H1 (cell line): ENCODE measurements at regions not wholly inside any gene's neighbourhood (a gene's known extent, or its start where the extent isn't known, plus 50 kb on each side); places are given as distances from the start of the nearest gene placed in this dataset.

Experiments used
- CTCF ChIA-PET: fragments of 300-600 bp; sonication (Branson Sonifier 250); formaldehyde crosslinking; loops from one replicate; lab custom pipeline; 2021; ENCODE audit not compliant: partially characterized antibody; lab: Charles Lee
- POLR2A ChIA-PET: fragments of 300-600 bp; sonication (Branson Sonifier 250); formaldehyde crosslinking; loops from one replicate; lab custom pipeline; 2021; ENCODE audit warnings: inconsistent platforms; ENCODE audit not compliant: partially characterized antibody; lab: Charles Lee
- DNase-seq, 2 experiments: peaks; one replicate each; pipeline versions ENCODE4 v3.0.0 to v3.0.0-alpha.2; 2010 to 2022; ENCODE audit warnings: low spot score in 2 of 2, low read depth in 1 of 2, mixed read lengths in 1 of 2
- FAIRE-seq: peaks from 2 replicates; lab custom pipeline; 2011; peaks lifted over from hg19 to GRCh38; lab: Jason Lieb, UNC
- H2AFZ ChIP-seq: 2 replicates; pipeline ENCODE4 v1.8.1; 2012; ENCODE audit warnings: low read length, inconsistent platforms
- H2AK5ac ChIP-seq: 2 replicates; pipeline ENCODE4 v1.6.1; 2013; ENCODE audit warnings: low read depth, low read length
- H2BK120ac ChIP-seq: replicated peaks from 2 replicates; pipeline ENCODE3; 2013; ENCODE audit warnings: low read depth, low read length, inconsistent platforms
- H2BK12ac ChIP-seq: 2 replicates; pipeline ENCODE4 v1.6.1; 2013; ENCODE audit warnings: low read depth, low read length
- H2BK15ac ChIP-seq: 2 replicates; pipeline ENCODE4 v1.6.1; 2013; ENCODE audit warnings: low read length
- H2BK20ac ChIP-seq: 2 replicates; pipeline ENCODE4 v1.6.1; 2013; ENCODE audit warnings: low read length
- H2BK5ac ChIP-seq: 2 replicates; pipeline ENCODE4 v1.6.1; 2013; ENCODE audit warnings: low read depth, low read length
- H3K14ac ChIP-seq: 2 replicates; pipeline ENCODE4 v1.6.1; 2013; ENCODE audit warnings: inconsistent platforms; ENCODE audit not compliant: insufficient read length
- H3K18ac ChIP-seq: 2 replicates; pipeline ENCODE4 v1.6.1; 2013; ENCODE audit warnings: low read length; ENCODE audit errors: extremely low read depth
- H3K23ac ChIP-seq: 2 replicates; pipeline ENCODE4 v1.6.1; 2013; ENCODE audit warnings: inconsistent platforms; ENCODE audit not compliant: insufficient read length
- H3K23me2 ChIP-seq: 2 replicates; pipeline ENCODE4 v1.6.1; 2013; ENCODE audit warnings: low read depth, low read length
- H3K27ac ChIP-seq: 2 replicates; pipeline ENCODE4 v1.6.1; 2011; ENCODE audit warnings: low read depth, low read length, inconsistent platforms
- H3K27me3 ChIP-seq, 4 experiments: replicated peaks in 1 of 4; 1 replicate in 1 of 4; 2 replicates in 3 of 4; pipeline versions ENCODE4 v1.6.1 to v1.8.1; 2011 to 2013; ENCODE audit warnings: low read length in 3 of 4, mild to moderate bottlenecking in 3 of 4, inconsistent platforms in 2 of 4, mixed read lengths in 2 of 4, moderate library complexity in 1 of 4; ENCODE audit not compliant: control insufficient read depth in 3 of 4, insufficient read depth in 3 of 4; ENCODE audit errors: extremely low read depth in 1 of 4
- H3K36me3 ChIP-seq, 4 experiments: 2 replicates each; pipeline versions ENCODE4 v1.6.1 to v1.8.1; 2011 to 2013; ENCODE audit warnings: mild to moderate bottlenecking in 4 of 4, low read length in 3 of 4, moderate library complexity in 2 of 4, control low read depth in 1 of 4, inconsistent platforms in 1 of 4; ENCODE audit not compliant: insufficient read depth in 4 of 4, control insufficient read depth in 2 of 4
- H3K4ac ChIP-seq: replicated peaks from 2 replicates; pipeline ENCODE3; 2013; ENCODE audit warnings: low read length, low read depth, mixed read lengths, inconsistent platforms; ENCODE audit not compliant: insufficient read length
- H3K4me1 ChIP-seq, 4 experiments: replicated peaks in 1 of 4; 1 replicate in 1 of 4; 2 replicates in 3 of 4; pipeline versions ENCODE4 v1.6.1 to v1.8.1; 2011 to 2013; ENCODE audit warnings: low read length in 3 of 4, inconsistent platforms in 2 of 4, mixed read lengths in 1 of 4; ENCODE audit not compliant: insufficient read depth in 4 of 4, control insufficient read depth in 3 of 4
- H3K4me2 ChIP-seq, 2 experiments: 2 replicates each; pipeline versions ENCODE4 v1.6.1 to v1.8.1; 2011 to 2013; ENCODE audit warnings: low read depth in 2 of 2, low read length in 2 of 2, control low read depth in 1 of 2, inconsistent platforms in 1 of 2, mild to moderate bottlenecking in 1 of 2; ENCODE audit not compliant: insufficient read depth in 1 of 2
- H3K4me3 ChIP-seq, 4 experiments: fragments of 200-600, 300-600 bp in 1 of 4; sonication (generic), shearing (Covaris generic), sonication (Bioruptor Twin) in 1 of 4; 2 replicates each; pipeline versions ENCODE4 v1.5.1 to v1.8.1; 2011 to 2016; ENCODE audit warnings: low read length in 4 of 4, low read depth in 3 of 4, control low read depth in 2 of 4, inconsistent platforms in 2 of 4, mild to moderate bottlenecking in 2 of 4, mixed read lengths in 1 of 4, moderate library complexity in 1 of 4; ENCODE audit not compliant: insufficient read depth in 2 of 4; ENCODE audit errors: extremely low read depth in 1 of 4
- H3K56ac ChIP-seq: replicated peaks from 2 replicates; pipeline ENCODE3; 2013; ENCODE audit warnings: low read depth, mild to moderate bottlenecking, mixed read lengths, low read length, inconsistent platforms; ENCODE audit not compliant: insufficient read length
- H3K79me1 ChIP-seq: 2 replicates; pipeline ENCODE4 v1.6.1; 2013; ENCODE audit warnings: low read depth, low read length, control low read depth
- H3K79me2 ChIP-seq, 2 experiments: 2 replicates each; pipeline versions ENCODE4 v1.6.1 to v1.8.1; 2012 to 2013; ENCODE audit warnings: low read length in 2 of 2, mild to moderate bottlenecking in 2 of 2, inconsistent platforms in 1 of 2; ENCODE audit not compliant: insufficient read depth in 2 of 2, control insufficient read depth in 1 of 2
- H3K9ac ChIP-seq, 4 experiments: replicated peaks in 1 of 4; 1 replicate in 1 of 4; 2 replicates in 3 of 4; pipeline versions ENCODE4 v1.6.1 to v1.8.1; 2011 to 2013; ENCODE audit warnings: low read depth in 3 of 4, low read length in 3 of 4, control low read depth in 2 of 4, mild to moderate bottlenecking in 2 of 4, moderate library complexity in 2 of 4, inconsistent platforms in 1 of 4; ENCODE audit errors: extremely low read depth in 1 of 4
- H3K9me3 ChIP-seq, 2 experiments: 2 replicates each; pipeline versions ENCODE4 v1.6.1 to v1.8.1; 2012 to 2013; ENCODE audit warnings: mild to moderate bottlenecking in 2 of 2, moderate library complexity in 2 of 2, control low read depth in 1 of 2, inconsistent platforms in 1 of 2, low read depth in 1 of 2, low read length in 1 of 2, mixed read lengths in 1 of 2; ENCODE audit not compliant: insufficient read depth in 2 of 2
- H4K20me1 ChIP-seq, 2 experiments: replicated peaks in 1 of 2; 2 replicates each; pipeline versions ENCODE3 to v1.8.1; 2011 to 2013; ENCODE audit warnings: inconsistent platforms in 2 of 2, low read length in 2 of 2, mild to moderate bottlenecking in 1 of 2; ENCODE audit not compliant: insufficient read depth in 2 of 2, control insufficient read depth in 1 of 2
- H4K5ac ChIP-seq: 2 replicates; pipeline ENCODE4 v1.6.1; 2013; ENCODE audit warnings: low read length, low read depth, mixed read lengths, inconsistent platforms; ENCODE audit not compliant: insufficient read length
- H4K8ac ChIP-seq: 2 replicates; pipeline ENCODE4 v1.8.0; 2013; ENCODE audit warnings: mild to moderate bottlenecking, moderate library complexity, low read length, inconsistent platforms; ENCODE audit not compliant: insufficient read depth; ENCODE audit errors: extremely low read depth
- H4K91ac ChIP-seq: replicated peaks from 2 replicates; pipeline ENCODE3; 2013; ENCODE audit warnings: low read length, mixed read lengths, inconsistent platforms; ENCODE audit not compliant: insufficient read length
- WGBS, 2 experiments: shearing (Covaris generic) in 1 of 2; methylation state at CpG; one replicate each; pipeline versions ENCODE4 v1.1.6 to v1.1.7; 2013 to 2015; ENCODE audit warnings: low lambda C conversion rate in 2 of 2, mixed read lengths in 2 of 2, inconsistent platforms in 1 of 2, low coverage in 1 of 2, missing lambda C conversion rate in 1 of 2; ENCODE audit not compliant: insufficient replicate concordance in 2 of 2, insufficient coverage in 1 of 2, insufficient read length in 1 of 2; ENCODE audit errors: extremely low coverage in 1 of 2, missing lambda C conversion rate in 1 of 2; 5-methylcytosine and 5-hydroxymethylcytosine counted together

DNA sequence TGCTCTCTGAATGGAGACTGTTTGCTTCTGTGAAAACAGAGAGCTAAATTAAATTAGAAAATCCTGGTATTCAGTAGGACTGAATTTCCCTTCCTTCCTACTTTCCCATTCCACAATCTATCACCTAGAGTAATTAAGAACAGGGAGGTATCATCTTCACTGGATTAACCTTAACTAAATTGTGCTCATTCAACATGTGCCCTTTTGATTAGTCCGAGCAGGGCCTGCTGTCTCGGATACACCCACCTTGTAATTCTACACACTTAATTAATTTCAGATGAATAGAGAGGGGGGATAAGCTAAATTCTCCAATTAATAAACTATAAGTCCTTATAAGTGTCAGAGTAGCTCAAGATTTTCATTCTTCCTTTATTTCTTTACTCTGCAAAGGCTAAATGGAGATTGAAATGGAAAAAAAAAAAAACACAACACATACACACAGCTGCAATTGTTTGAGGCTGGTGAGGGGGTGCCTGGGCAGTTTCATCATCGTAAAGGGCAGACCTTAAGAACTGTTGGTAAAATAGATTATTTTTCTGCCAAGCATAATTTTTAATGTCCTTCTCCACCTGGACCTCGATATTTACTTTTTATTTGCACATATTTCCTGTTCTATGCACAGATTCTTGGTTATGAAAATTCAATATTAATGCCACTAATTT, 157.1 kb upstream of the SIX2 start:
- Histone ChIP-seq H2BK12ac (no peak overlapping the region), H3K9me3 (no peaks in the 10 kb centered on the region), H3K4me3 (no peak overlapping the region), H2BK15ac (no peak overlapping the region), H4K20me1 (no peaks in the 10 kb centered on the region), H2BK120ac (no peak overlapping the region), H2AFZ (no peak overlapping the region), H4K5ac (no peak overlapping the region), H3K4ac (no peak overlapping the region), H3K27me3 (peaks cover 13 to 40% (median 35%) of the 10 kb centered on the region in 4 experiments; a peak in 6 of 7 replicates), H3K14ac (no peak overlapping the region), H3K56ac (no peak overlapping the region), H3K18ac (no peak overlapping the region), H3K23me2 (peaks cover 17% of the 10 kb centered on the region; the same call in 1 of the 2 replicates), H3K36me3 (no peaks in the 10 kb centered on the region), H3K9ac (no peak overlapping the region), H3K4me2 (no peak overlapping the region), H2BK5ac (no peak overlapping the region), H3K27ac (no peak overlapping the region), H4K91ac (no peak overlapping the region), H3K79me1 (no peaks in the 10 kb centered on the region), H3K4me1 (peaks cover 0 to 20% (median 5%) of the 10 kb centered on the region in 4 experiments; a peak in 5 of 7 replicates), H3K23ac (no peak overlapping the region), H2BK20ac (no peak overlapping the region), H4K8ac (no peak overlapping the region), H3K79me2 (no peaks in the 10 kb centered on the region), H2AK5ac (no peak overlapping the region)
- FAIRE-seq, result no peak
- CTCF ChIA-PET, result interaction anchor here (1.1 to 1.5 kb wide), 2 partner anchors 165 to 185 kb away, joined by 3 to 5 read pairs; no protein-coding TSS in a partner anchor
- WGBS, 2 experiments, result 89% methylated on average over 4 of the region's 4 CpGs; no CpG with 5 or more reads in 1 of the 2 experiments
- DNase-seq, result no peak
- POLR2A ChIA-PET, result no interaction called here
